ENCODE measurements at regions not wholly inside any gene's neighbourhood (a gene's known extent, or its start where the extent isn't known, plus 50 kb on each side); places are given as distances from the start of the nearest gene placed in this dataset.

GRCh38 chr5:109567374-109568044, 122.2 kb upstream of the MAN2A1 start:
- Histone ChIP-seq H3K27ac (no peak overlapping the region), H3K4me3 (no peak overlapping the region), H3K36me3 (no peaks in the 10 kb centered on the region), H3K27me3 (no peaks in the 10 kb centered on the region), H3K4me1 (no peaks in the 10 kb centered on the region), H3K9me3 (no peaks in the 10 kb centered on the region)
- TF ChIP-seq POLR2A (IDR thresholded peaks at IDR 0.05) (no peak), CTCF (IDR thresholded peaks at IDR 0.05) (no peak)
- DNase-seq = no peak

- Histone ChIP-seq H3K27ac (no peak overlapping the region), H3K4me1 (no peaks in the 10 kb centered on the region), H3K27me3 (no peaks in the 10 kb centered on the region), H3K9me3 (no peaks in the 10 kb centered on the region), H3K4me3 (no peak overlapping the region), H3K36me3 (no peaks in the 10 kb centered on the region)
- TF ChIP-seq CTCF (IDR thresholded peaks at IDR 0.05) (no peak), POLR2A (IDR thresholded peaks at IDR 0.05) (no peak)
- DNase-seq = no peak
Observed at GRCh38 chr5:109566361-109566760, 123.4 kb upstream of the MAN2A1 start.

- Histone ChIP-seq H3K27me3 (no peaks in the 10 kb centered on the region), H3K27ac (no peak overlapping the region), H3K9me3 (no peaks in the 10 kb centered on the region), H3K36me3 (no peaks in the 10 kb centered on the region), H3K4me1 (no peaks in the 10 kb centered on the region), H3K4me3 (no peak overlapping the region)
- DNase-seq = no peak
- TF ChIP-seq POLR2A (IDR thresholded peaks at IDR 0.05) (no peak), CTCF (IDR thresholded peaks at IDR 0.05) (no peak)
Observed at GRCh38 chr5:109563739-109564138, 126.0 kb upstream of the MAN2A1 start.

GRCh38 chr5:109563189-109563588, 126.5 kb upstream of the MAN2A1 start:
- TF ChIP-seq CTCF (IDR thresholded peaks at IDR 0.05) = no peak
- no peak for TF ChIP-seq POLR2A (IDR thresholded peaks at IDR 0.05)
- no peak overlapping the region for H3K27ac ChIP-seq
- no peak for DNase-seq
- H3K4me3 ChIP-seq = no peak overlapping the region
- no peaks in the 10 kb centered on the region for H3K4me1 ChIP-seq
- H3K9me3 ChIP-seq = no peaks in the 10 kb centered on the region
- no peaks in the 10 kb centered on the region for H3K27me3 ChIP-seq
- H3K36me3 ChIP-seq = no peaks in the 10 kb centered on the region

- H3K27me3 ChIP-seq = no peaks in the 10 kb centered on the region
Observed at GRCh38 chr5:109562441-109562840, 127.3 kb upstream of the MAN2A1 start.

More at GRCh38 chr5:109562441-109562840, 127.3 kb upstream of the MAN2A1 start:
- Histone ChIP-seq H3K36me3 (no peaks in the 10 kb centered on the region), H3K9me3 (no peaks in the 10 kb centered on the region), H3K27ac (no peak overlapping the region), H3K4me3 (no peak overlapping the region), H3K4me1 (no peaks in the 10 kb centered on the region)
- DNase-seq = no peak
- TF ChIP-seq POLR2A (IDR thresholded peaks at IDR 0.05) = no peak
- TF ChIP-seq CTCF (IDR thresholded peaks at IDR 0.05) = no peak

All from Peyer's patch (tissue), 4 donors.